ENCODE measurements at regions not wholly inside any gene's neighbourhood (a gene's known extent, or its start where the extent isn't known, plus 50 kb on each side); places are given as distances from the start of the nearest gene placed in this dataset.

GRCh38 chr2:72004201-72004915 lies 143.3 kb downstream of the CYP26B1 start:
- Histone ChIP-seq H3K36me3 (ENCODE audit: insufficient read depth, low read length) (no peaks in the 10 kb centered on the region), H3K4me1 (ENCODE audit: control insufficient read depth, insufficient read depth, low read length, unreplicated experiment) (no peaks in the 10 kb centered on the region), H3K27me3 (ENCODE audit: insufficient read depth, low read length) (peaks cover 9% of the 10 kb centered on the region; the same call in 1 of the 2 replicates), H3K79me2 (ENCODE audit: control insufficient read depth, insufficient read depth, low read length, unreplicated experiment) (no peaks in the 10 kb centered on the region), H2AFZ (ENCODE audit: low read length, unreplicated experiment) (no peak overlapping the region), H3K4me3 (ENCODE audit: low read depth, low read length) (no peak overlapping the region), H3K27ac (ENCODE audit: low read depth, low read length) (no peak overlapping the region)

GRCh38 chr2:72003796-72004195 lies 143.9 kb downstream of the CYP26B1 start:
- no peak overlapping the region for H3K27ac ChIP-seq (ENCODE audit: low read depth, low read length)
- no peaks in the 10 kb centered on the region for H3K4me1 ChIP-seq (ENCODE audit: control insufficient read depth, insufficient read depth, low read length, unreplicated experiment)

GRCh38 chr2:72003124-72003523 lies 144.5 kb downstream of the CYP26B1 start:
- no peak overlapping the region for H3K27ac ChIP-seq (ENCODE audit: low read depth, low read length)
- H3K4me1 ChIP-seq (ENCODE audit: control insufficient read depth, insufficient read depth, low read length, unreplicated experiment) = no peaks in the 10 kb centered on the region
- H3K27me3 ChIP-seq (ENCODE audit: insufficient read depth, low read length) = peaks cover 16% of the 10 kb centered on the region; the same call in 1 of the 2 replicates
- H3K36me3 ChIP-seq (ENCODE audit: insufficient read depth, low read length) = no peaks in the 10 kb centered on the region
- H2AFZ ChIP-seq (ENCODE audit: low read length, unreplicated experiment) = no peak overlapping the region
- H3K79me2 ChIP-seq (ENCODE audit: control insufficient read depth, insufficient read depth, low read length, unreplicated experiment) = no peaks in the 10 kb centered on the region
- no peak overlapping the region for H3K4me3 ChIP-seq (ENCODE audit: low read depth, low read length)

More at GRCh38 chr2:72003796-72004195, 143.9 kb downstream of the CYP26B1 start:
- H3K4me3 ChIP-seq (ENCODE audit: low read depth, low read length) = no peak overlapping the region
- no peaks in the 10 kb centered on the region for H3K79me2 ChIP-seq (ENCODE audit: control insufficient read depth, insufficient read depth, low read length, unreplicated experiment)
- H3K36me3 ChIP-seq (ENCODE audit: insufficient read depth, low read length) = no peaks in the 10 kb centered on the region
- H3K27me3 ChIP-seq (ENCODE audit: insufficient read depth, low read length) = peaks cover 11% of the 10 kb centered on the region; the same call in 1 of the 2 replicates
- no peak overlapping the region for H2AFZ ChIP-seq (ENCODE audit: low read length, unreplicated experiment)

GRCh38 chr2:72001937-72002690 lies 145.5 kb downstream of the CYP26B1 start:
- peaks cover 18% of the 10 kb centered on the region; the same call in 1 of the 2 replicates for H3K27me3 ChIP-seq (ENCODE audit: insufficient read depth, low read length)
- H3K27ac ChIP-seq (ENCODE audit: low read depth, low read length) = no peak overlapping the region
- no peaks in the 10 kb centered on the region for H3K36me3 ChIP-seq (ENCODE audit: insufficient read depth, low read length)
- no peak overlapping the region for H2AFZ ChIP-seq (ENCODE audit: low read length, unreplicated experiment)
- no peaks in the 10 kb centered on the region for H3K4me1 ChIP-seq (ENCODE audit: control insufficient read depth, insufficient read depth, low read length, unreplicated experiment)
- H3K79me2 ChIP-seq (ENCODE audit: control insufficient read depth, insufficient read depth, low read length, unreplicated experiment) = no peaks in the 10 kb centered on the region
- no peak overlapping the region for H3K4me3 ChIP-seq (ENCODE audit: low read depth, low read length)

GRCh38 chr2:72000110-72000509 lies 147.6 kb downstream of the CYP26B1 start:
- H3K4me3 ChIP-seq (ENCODE audit: low read depth, low read length) = no peak overlapping the region

GRCh38 chr2:71999580-71999979 lies 148.1 kb downstream of the CYP26B1 start:
- Histone ChIP-seq H2AFZ (ENCODE audit: low read length, unreplicated experiment) (no peak overlapping the region), H3K4me1 (ENCODE audit: control insufficient read depth, insufficient read depth, low read length, unreplicated experiment) (no peaks in the 10 kb centered on the region), H3K36me3 (ENCODE audit: insufficient read depth, low read length) (no peaks in the 10 kb centered on the region), H3K27me3 (ENCODE audit: insufficient read depth, low read length) (peaks cover 18% of the 10 kb centered on the region), H3K4me3 (ENCODE audit: low read depth, low read length) (no peak overlapping the region), H3K27ac (ENCODE audit: low read depth, low read length) (no peak overlapping the region), H3K79me2 (ENCODE audit: control insufficient read depth, insufficient read depth, low read length, unreplicated experiment) (no peaks in the 10 kb centered on the region)

More at GRCh38 chr2:72000110-72000509, 147.6 kb downstream of the CYP26B1 start:
- Histone ChIP-seq H3K27ac (ENCODE audit: low read depth, low read length) (no peak overlapping the region), H3K4me1 (ENCODE audit: control insufficient read depth, insufficient read depth, low read length, unreplicated experiment) (no peaks in the 10 kb centered on the region), H2AFZ (ENCODE audit: low read length, unreplicated experiment) (no peak overlapping the region), H3K36me3 (ENCODE audit: insufficient read depth, low read length) (no peaks in the 10 kb centered on the region), H3K27me3 (ENCODE audit: insufficient read depth, low read length) (peaks cover 18% of the 10 kb centered on the region), H3K79me2 (ENCODE audit: control insufficient read depth, insufficient read depth, low read length, unreplicated experiment) (no peaks in the 10 kb centered on the region)

- Histone ChIP-seq H3K4me3 (ENCODE audit: low read depth, low read length) (no peak overlapping the region), H3K79me2 (ENCODE audit: control insufficient read depth, insufficient read depth, low read length, unreplicated experiment) (no peaks in the 10 kb centered on the region), H3K27me3 (ENCODE audit: insufficient read depth, low read length) (peaks cover 18% of the 10 kb centered on the region), H3K36me3 (ENCODE audit: insufficient read depth, low read length) (no peaks in the 10 kb centered on the region), H3K4me1 (ENCODE audit: control insufficient read depth, insufficient read depth, low read length, unreplicated experiment) (no peaks in the 10 kb centered on the region), H2AFZ (ENCODE audit: low read length, unreplicated experiment) (no peak overlapping the region), H3K27ac (ENCODE audit: low read depth, low read length) (no peak overlapping the region)
Observed at GRCh38 chr2:71997843-71998242, 149.8 kb downstream of the CYP26B1 start.

- H3K4me3 ChIP-seq (ENCODE audit: low read depth, low read length) = no peak overlapping the region
- no peak overlapping the region for H3K27ac ChIP-seq (ENCODE audit: low read depth, low read length)
- no peaks in the 10 kb centered on the region for H3K79me2 ChIP-seq (ENCODE audit: control insufficient read depth, insufficient read depth, low read length, unreplicated experiment)
- peaks cover 23% of the 10 kb centered on the region for H3K27me3 ChIP-seq (ENCODE audit: insufficient read depth, low read length)
- H2AFZ ChIP-seq (ENCODE audit: low read length, unreplicated experiment) = no peak overlapping the region
- no peaks in the 10 kb centered on the region for H3K36me3 ChIP-seq (ENCODE audit: insufficient read depth, low read length)
- H3K4me1 ChIP-seq (ENCODE audit: control insufficient read depth, insufficient read depth, low read length, unreplicated experiment) = no peaks in the 10 kb centered on the region
Observed at GRCh38 chr2:71995067-71995665, 152.5 kb downstream of the CYP26B1 start.

GRCh38 chr2:71992036-71992435 lies 155.6 kb downstream of the CYP26B1 start:
- H3K36me3 ChIP-seq (ENCODE audit: insufficient read depth, low read length) = no peaks in the 10 kb centered on the region
- H2AFZ ChIP-seq (ENCODE audit: low read length, unreplicated experiment) = no peak overlapping the region
- peaks cover 7% of the 10 kb centered on the region for H3K27me3 ChIP-seq (ENCODE audit: insufficient read depth, low read length)
- H3K4me1 ChIP-seq (ENCODE audit: control insufficient read depth, insufficient read depth, low read length, unreplicated experiment) = no peaks in the 10 kb centered on the region
- H3K27ac ChIP-seq (ENCODE audit: low read depth, low read length) = no peak overlapping the region
- H3K79me2 ChIP-seq (ENCODE audit: control insufficient read depth, insufficient read depth, low read length, unreplicated experiment) = no peaks in the 10 kb centered on the region
- H3K4me3 ChIP-seq (ENCODE audit: low read depth, low read length) = no peak overlapping the region

- Histone ChIP-seq H3K79me2 (ENCODE audit: control insufficient read depth, insufficient read depth, low read length, unreplicated experiment) (no peaks in the 10 kb centered on the region), H3K4me1 (ENCODE audit: control insufficient read depth, insufficient read depth, low read length, unreplicated experiment) (no peaks in the 10 kb centered on the region), H3K27ac (ENCODE audit: low read depth, low read length) (no peak overlapping the region), H3K27me3 (ENCODE audit: insufficient read depth, low read length) (peaks cover 7% of the 10 kb centered on the region), H2AFZ (ENCODE audit: low read length, unreplicated experiment) (no peak overlapping the region), H3K4me3 (ENCODE audit: low read depth, low read length) (no peak overlapping the region), H3K36me3 (ENCODE audit: insufficient read depth, low read length) (no peaks in the 10 kb centered on the region)
Observed at GRCh38 chr2:71991397-71991796, 156.3 kb downstream of the CYP26B1 start.
